Endometrium (tissue), 2 donors: ENCODE measurements at regions not wholly inside any gene's neighbourhood (a gene's known extent, or its start where the extent isn't known, plus 50 kb on each side); places are given as distances from the start of the nearest gene placed in this dataset.

Experiments
- FAIRE-seq: peaks from 2 replicates; lab custom pipeline; 2012; peaks lifted over from hg19 to GRCh38; lab: Jason Lieb, UNC
- donor health status: control.
- donor health status: control.

DNA sequence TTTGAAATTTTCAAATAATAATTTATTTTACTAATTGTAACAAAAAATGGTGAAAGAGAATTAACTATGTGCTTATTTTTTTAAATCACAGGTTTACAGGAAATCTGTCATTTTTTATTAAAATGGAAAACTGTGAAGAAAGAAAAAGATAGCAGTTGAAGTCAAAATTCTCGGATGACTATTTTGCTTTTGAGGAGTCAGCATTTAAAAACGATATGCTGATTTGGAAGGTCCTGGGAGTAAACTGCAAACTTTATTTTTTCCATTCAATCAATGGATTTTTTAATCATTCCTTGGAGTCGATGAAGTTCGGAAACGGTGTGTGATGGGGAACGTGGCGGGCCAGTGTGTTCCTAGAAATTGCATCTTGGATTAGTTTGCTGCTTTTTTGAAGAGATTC lies 258.9 kb upstream of the NAV3 start:
- FAIRE-seq = no peak

DNA sequence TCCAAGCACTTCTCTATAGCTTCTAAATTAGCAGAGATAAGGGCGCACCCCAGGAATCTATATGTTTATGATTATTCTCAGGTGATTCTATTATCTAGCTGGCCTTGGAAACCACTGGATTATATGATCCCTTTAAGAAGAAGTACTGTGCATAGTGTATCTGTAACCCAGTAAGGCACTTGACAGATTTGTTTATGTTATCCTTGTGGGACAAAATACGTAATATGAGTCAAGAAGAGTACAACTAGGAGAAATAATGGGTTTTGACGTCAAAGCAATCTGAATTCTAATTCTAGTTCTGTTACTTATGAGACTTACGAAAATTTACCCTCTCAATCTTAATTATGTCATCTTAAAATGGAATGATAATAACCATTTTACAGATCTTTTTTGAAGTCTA lies 259.6 kb upstream of the NAV3 start:
- FAIRE-seq = no peak

GRCh38 chr12:77569876-77570275 lies 260.8 kb upstream of the NAV3 start:
- no peak for FAIRE-seq

- FAIRE-seq = no peak
These were observed 270.0 kb upstream of the NAV3 start for GRCh38 chr12:77560714-77561113.

GRCh38 chr12:77559400-77560074 lies 271.2 kb upstream of the NAV3 start:
- no peak for FAIRE-seq

DNA sequence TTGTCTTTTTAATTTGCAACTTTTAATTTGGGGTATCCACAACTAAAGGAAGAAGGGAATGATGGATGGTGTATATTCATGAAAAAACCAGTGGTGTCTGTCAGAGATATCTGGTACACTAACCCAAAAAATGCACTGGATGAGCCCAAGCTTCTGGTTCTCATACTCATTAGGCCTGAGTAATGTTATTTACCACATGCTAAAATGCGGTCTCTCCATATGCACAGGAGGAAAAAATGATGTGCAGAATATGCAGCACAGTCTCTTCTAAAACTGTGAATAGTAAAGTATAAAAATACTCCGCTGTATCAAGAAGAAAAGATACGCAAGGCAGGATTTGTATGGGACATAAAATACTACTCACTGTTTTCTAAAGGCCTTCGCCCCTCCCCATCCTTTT lies 275.6 kb upstream of the NAV3 start:
- no peak for FAIRE-seq

DNA sequence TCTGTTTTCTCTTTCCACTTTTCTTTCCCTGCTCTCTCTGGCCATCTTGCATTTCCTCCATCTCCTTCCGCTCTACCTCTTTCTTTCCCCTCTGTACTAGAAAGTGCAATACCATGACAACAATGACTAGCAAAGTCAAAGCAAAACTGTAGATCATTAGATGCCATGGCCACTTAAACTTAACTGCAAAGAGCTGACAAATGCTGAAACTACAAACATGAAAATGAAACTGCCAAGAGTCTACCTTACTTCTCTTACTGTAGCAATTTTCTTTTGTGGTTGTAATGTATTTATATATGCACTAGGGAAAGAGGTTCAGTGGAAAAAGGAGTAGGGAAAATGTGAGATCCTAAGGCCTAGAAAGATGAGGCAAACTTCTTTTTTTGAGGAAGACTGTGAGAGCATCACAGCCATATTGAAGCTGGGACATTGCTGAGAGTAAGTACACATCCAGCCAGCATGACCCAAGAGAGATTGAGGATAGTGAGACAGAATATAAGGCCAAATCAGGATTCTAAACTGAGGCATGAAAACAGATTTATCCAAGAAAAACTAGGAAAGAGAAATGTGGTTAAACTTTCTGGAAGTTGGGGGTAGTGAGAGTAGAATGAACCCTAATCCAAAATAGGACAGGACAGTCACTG lies 276.6 kb upstream of the NAV3 start:
- FAIRE-seq = no peak

DNA sequence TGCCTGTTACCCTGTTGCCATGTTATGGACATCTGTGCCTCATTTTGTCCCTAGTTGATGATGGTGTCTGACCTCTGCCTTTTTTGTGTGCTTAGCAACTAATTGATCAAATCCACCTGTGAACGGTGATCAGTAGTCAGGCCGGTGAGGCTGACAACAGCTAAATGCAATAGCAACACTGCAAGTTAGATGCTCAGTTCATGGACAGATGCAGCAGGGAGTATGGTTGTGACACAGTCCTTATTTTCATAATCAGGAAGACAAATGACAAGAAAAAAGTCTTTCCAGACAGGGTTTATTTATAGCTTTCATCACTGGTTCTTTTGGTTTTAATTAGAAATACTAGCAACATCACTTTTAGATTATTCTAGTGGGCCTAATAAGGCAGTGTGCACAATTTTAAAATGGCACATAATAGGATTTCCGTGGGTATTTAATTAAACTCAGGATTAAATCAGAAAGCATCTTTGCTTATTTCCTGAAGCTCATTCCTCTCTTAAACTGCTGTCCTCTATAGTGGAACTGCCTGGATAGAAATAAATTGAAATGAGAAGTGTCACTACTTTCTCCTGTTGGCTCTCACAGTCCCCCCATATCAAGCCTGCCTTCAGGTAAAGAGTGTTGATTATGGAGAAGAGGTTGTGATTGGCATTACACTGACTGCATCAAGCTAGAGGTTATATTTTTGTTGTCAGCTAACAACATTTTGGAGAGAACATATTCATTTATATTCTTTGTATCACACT lies 281.1 kb upstream of the NAV3 start:
- FAIRE-seq = no peak

DNA sequence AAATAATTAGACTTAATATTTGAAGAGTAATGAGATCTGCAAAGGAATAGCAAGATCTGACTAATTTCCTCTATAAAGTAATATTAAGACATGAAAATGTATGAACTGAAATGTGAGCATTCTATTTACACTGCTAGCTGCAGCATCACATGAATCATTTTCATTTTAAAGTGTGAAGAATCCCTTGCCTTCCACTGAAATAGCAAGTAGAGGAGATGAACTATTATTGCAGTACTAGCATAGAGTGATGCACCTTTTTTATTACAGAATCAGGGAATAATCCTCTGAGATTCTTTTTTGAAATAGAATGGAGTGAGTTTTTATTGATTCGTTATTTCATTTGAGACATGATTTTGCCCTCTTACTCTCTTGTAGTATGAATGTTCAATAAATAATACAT lies 281.9 kb upstream of the NAV3 start:
- FAIRE-seq = no peak

GRCh38 chr12:77540097-77540496 lies 290.6 kb upstream of the NAV3 start:
- no peak for FAIRE-seq

- FAIRE-seq = no peak
These were observed 293.0 kb upstream of the NAV3 start for GRCh38 chr12:77537663-77538062.

- no peak for FAIRE-seq
These were observed 295.0 kb upstream of the NAV3 start for GRCh38 chr12:77535734-77536133.

DNA sequence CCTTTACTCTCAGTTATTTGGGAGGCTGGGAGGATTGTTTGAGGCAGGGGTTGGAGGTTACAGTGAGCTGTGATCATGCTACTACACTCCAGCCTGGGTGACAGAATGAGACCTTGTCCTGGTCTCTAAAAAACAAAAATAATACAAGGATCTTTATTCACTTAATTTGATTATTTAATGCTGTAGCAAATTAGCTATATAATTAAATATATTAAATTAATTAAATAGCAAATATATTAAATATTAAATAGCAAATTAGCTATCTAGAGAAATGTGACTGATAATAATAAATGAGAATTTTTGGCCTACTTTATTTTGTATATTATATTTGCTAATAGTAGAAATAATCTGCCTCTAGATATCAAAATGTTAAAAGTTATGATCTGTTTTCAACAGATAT lies 298.8 kb upstream of the NAV3 start:
- no peak for FAIRE-seq

- FAIRE-seq = no peak
These were observed 308.4 kb upstream of the NAV3 start for GRCh38 chr12:77522247-77522646.

- peak; percentile 91 for FAIRE-seq
These were observed 309.1 kb upstream of the NAV3 start for GRCh38 chr12:77521508-77522115.

DNA sequence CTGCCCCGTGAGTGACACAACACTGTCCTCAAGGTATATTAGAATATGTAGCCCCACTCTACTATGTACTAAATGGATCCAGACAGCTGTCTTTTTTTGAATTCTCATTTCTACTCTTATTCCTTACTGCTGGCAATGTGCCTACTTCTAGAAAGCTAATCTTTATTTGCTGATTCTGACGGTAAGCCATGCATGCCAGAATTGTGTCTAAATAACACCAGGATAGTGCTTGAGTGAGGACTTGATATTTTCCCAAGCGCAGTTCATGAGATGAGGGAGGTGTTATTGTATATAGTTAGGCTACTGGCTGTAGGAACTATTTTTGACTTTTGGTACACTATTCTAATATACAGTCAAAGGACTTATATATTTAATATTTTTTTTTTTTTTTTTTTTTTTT lies 316.2 kb upstream of the NAV3 start:
- FAIRE-seq = no peak

GRCh38 chr12:77510985-77511384 lies 319.7 kb upstream of the NAV3 start:
- FAIRE-seq = peak; percentile 54

GRCh38 chr12:77504466-77504865 lies 326.2 kb upstream of the NAV3 start:
- FAIRE-seq = no peak

GRCh38 chr12:77500089-77500488 lies 330.6 kb upstream of the NAV3 start:
- FAIRE-seq = no peak

DNA sequence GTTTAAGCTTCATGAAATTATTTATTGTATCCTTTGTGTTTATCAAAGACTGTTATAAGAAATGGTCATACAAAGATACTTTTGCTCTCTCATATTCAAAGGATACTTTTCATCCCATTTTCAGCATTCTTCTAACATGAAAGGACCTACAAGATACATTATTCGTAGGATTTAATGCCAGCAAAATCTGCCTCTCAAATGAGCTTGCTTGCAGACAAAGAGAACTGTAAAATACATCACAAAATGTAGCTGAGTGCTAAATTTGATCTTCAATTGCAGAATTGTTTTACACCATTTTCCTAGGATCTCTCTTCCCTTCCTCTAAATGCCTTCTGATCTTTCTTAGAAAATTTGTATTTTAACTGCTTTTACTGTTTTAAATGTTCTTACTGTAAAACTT lies 333.0 kb upstream of the NAV3 start:
- FAIRE-seq = no peak

DNA sequence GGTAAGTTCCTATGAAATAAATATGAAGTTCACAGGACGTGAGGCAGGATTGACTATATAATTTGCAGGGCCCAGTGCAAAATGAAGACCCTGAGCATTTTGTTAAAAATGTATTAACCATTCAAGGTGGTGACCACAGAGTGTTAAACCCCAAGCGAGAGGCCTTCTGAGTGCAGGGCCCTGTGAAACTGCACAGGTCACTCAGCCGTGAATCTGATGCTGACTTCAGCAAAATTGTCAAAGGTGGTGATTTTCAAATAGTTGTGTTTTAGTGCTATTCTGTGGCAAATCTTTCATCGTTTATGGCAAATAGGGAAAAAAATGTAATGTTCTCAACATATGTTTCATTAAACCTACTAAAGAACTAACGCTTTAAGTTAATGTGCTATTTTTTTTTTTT lies 334.0 kb upstream of the NAV3 start:
- no peak for FAIRE-seq

DNA sequence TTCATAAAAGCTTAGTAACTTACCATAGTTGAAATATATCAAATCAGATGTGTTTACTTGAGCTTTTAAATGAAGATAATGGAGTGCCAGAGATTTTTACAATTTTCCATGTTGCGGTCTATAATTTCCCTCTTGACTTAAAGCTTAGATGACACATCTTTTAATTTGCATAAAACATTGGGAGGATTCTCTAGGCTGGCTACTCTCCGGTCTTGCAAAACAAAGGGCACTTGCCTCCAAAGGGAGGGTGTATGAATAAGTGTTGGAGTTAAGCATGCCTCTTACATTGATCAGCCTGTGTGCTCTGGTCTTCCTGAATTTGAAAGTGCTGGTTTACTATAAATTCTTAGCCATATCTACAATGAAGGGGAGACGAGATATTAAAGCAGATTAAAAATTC lies 336.4 kb upstream of the NAV3 start:
- FAIRE-seq = no peak
